ENCODE measurements at regions not wholly inside any gene's neighbourhood (a gene's known extent, or its start where the extent isn't known, plus 50 kb on each side); places are given as distances from the start of the nearest gene placed in this dataset.

DNA sequence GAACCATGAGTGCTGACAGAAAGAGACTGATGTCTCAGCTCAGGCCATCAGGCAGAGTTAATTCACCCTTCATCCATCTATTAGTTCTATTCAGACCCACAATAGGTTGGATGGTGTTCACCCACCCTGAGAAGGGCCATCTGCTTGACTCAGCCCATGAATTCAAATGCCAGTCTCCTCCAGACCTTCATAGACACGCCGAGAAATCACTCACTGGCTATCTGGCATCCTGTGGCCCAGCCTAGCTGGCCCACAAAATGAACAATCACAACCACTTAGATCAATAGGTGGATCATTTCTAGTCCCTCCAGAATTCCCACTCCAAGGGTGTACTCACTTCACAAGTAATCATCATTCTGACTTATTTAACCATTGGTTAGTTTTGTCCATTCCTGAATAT is 58.2 kb downstream of the MYEOV start:
- no peak overlapping the region for H2BK20ac ChIP-seq (ENCODE audit: low read length)
- H3K4me1 ChIP-seq (replicated peaks in 1 of 4; ENCODE audit: control insufficient read depth in 3 of 4, insufficient read depth in 4 of 4, low read length in 3 of 4), result peaks cover 0 to 3% (median 0%) of the 10 kb centered on the region in 4 experiments; a peak in 1 of 7 replicates
- H2AK5ac ChIP-seq (ENCODE audit: low read depth, low read length), result no peak overlapping the region; the same call in 1 of the 2 replicates
- no peak overlapping the region for H3K4ac ChIP-seq (replicated peaks; ENCODE audit: insufficient read length, low read depth, low read length)
- H3K14ac ChIP-seq (ENCODE audit: insufficient read length), result no peak overlapping the region
- no peak overlapping the region for H2BK15ac ChIP-seq (ENCODE audit: low read length)
- TF ChIP-seq SIX5 (IDR thresholded peaks at IDR 0.05; ENCODE audit: low read depth, low read length), result no peak
- TF ChIP-seq YY1 (IDR thresholded peaks at IDR 0.05; ENCODE audit: low read depth, low read length), result no peak
- no peak for TF ChIP-seq EP300 (IDR thresholded peaks at IDR 0.05; ENCODE audit: borderline replicate concordance in 1 of 2, low read depth in 2 of 2, low read length in 2 of 2)
- TF ChIP-seq HDAC2 (IDR thresholded peaks at IDR 0.05; ENCODE audit: borderline replicate concordance in 1 of 2, low read depth in 2 of 2, low read length in 2 of 2), result no peak
- no peak for TF ChIP-seq NRF1 (IDR thresholded peaks at IDR 0.05; ENCODE audit: low read depth, low read length)
- TF ChIP-seq BCL11A (IDR thresholded peaks at IDR 0.05; ENCODE audit: low read depth in 2 of 2, low read length in 2 of 2), result no peak
- TF ChIP-seq RXRA (IDR thresholded peaks at IDR 0.05; ENCODE audit: insufficient read depth, low read depth, low read length), result no peak
- TF ChIP-seq JUND (IDR thresholded peaks at IDR 0.05; ENCODE audit: low read length), result no peak
- no peak for TF ChIP-seq POU5F1 (IDR thresholded peaks at IDR 0.05; ENCODE audit: low read depth, low read length)
- no peak overlapping the region for H3K56ac ChIP-seq (replicated peaks; ENCODE audit: insufficient read length, low read depth, low read length)
- H3K79me1 ChIP-seq (ENCODE audit: low read depth, low read length), result no peaks in the 10 kb centered on the region
- ChIA-PET POLR2A (ENCODE audit: partially characterized antibody) (no interaction called here), CTCF (ENCODE audit: partially characterized antibody) (interaction anchor here (0.8 to 1.1 kb wide), 3 partner anchors 10 to 221 kb away, joined by 3 to 6 read pairs (median 3); no protein-coding TSS in a partner anchor)
- no peak overlapping the region for H3K27ac ChIP-seq (ENCODE audit: low read depth, low read length)
- H3K9me3 ChIP-seq (ENCODE audit: insufficient read depth in 2 of 2, low read depth in 1 of 2, low read length in 1 of 2), result peaks cover 2 to 3% of the 10 kb centered on the region in 2 experiments; a peak in 1 of 4 replicates
- no peak overlapping the region for H3K4me2 ChIP-seq (ENCODE audit: insufficient read depth in 1 of 2, low read depth in 2 of 2, low read length in 2 of 2)
- H2BK120ac ChIP-seq (replicated peaks; ENCODE audit: low read depth, low read length), result no peak overlapping the region
- no peak overlapping the region for H3K9ac ChIP-seq (replicated peaks in 1 of 4; ENCODE audit: extremely low read depth in 1 of 4, low read depth in 3 of 4, low read length in 3 of 4)
- H3K23me2 ChIP-seq (ENCODE audit: low read depth, low read length), result no peaks in the 10 kb centered on the region; the same call in 1 of the 2 replicates
- no peak overlapping the region for H2AFZ ChIP-seq (ENCODE audit: low read length)
- no peak overlapping the region for H3K18ac ChIP-seq (ENCODE audit: extremely low read depth, low read length)
- no peak overlapping the region for H4K5ac ChIP-seq (ENCODE audit: insufficient read length, low read depth, low read length)
- no peaks in the 10 kb centered on the region for H3K79me2 ChIP-seq (ENCODE audit: control insufficient read depth in 1 of 2, insufficient read depth in 2 of 2, low read length in 2 of 2)
- no peak for FAIRE-seq
- 100% methylated on average over 2 of the region's 2 CpGs; no CpG with 5 or more reads in 1 of the 2 experiments for WGBS, 2 experiments (ENCODE audit: extremely low coverage in 1 of 2, insufficient coverage in 1 of 2, insufficient read length in 1 of 2, insufficient replicate concordance in 2 of 2, low coverage in 1 of 2, low lambda C conversion rate in 2 of 2, missing lambda C conversion rate in 1 of 2)
- H4K91ac ChIP-seq (replicated peaks; ENCODE audit: insufficient read length, low read length), result no peak overlapping the region
- no peak overlapping the region for H3K23ac ChIP-seq (ENCODE audit: insufficient read length)
- no peak overlapping the region for H2BK5ac ChIP-seq (ENCODE audit: low read depth, low read length)
- no peaks in the 10 kb centered on the region for H3K36me3 ChIP-seq (ENCODE audit: control insufficient read depth in 2 of 4, insufficient read depth in 4 of 4, low read length in 3 of 4)
- no peak overlapping the region for H4K8ac ChIP-seq (ENCODE audit: extremely low read depth, insufficient read depth, low read length)
- no peak overlapping the region for H2BK12ac ChIP-seq (ENCODE audit: low read depth, low read length)
- no peak overlapping the region for H3K4me3 ChIP-seq (ENCODE audit: extremely low read depth in 1 of 4, insufficient read depth in 2 of 4, low read depth in 3 of 4, low read length in 4 of 4)
- no peaks in the 10 kb centered on the region for H3K27me3 ChIP-seq (replicated peaks in 1 of 4; ENCODE audit: control insufficient read depth in 3 of 4, extremely low read depth in 1 of 4, insufficient read depth in 3 of 4, low read length in 3 of 4)
- DNase-seq (ENCODE audit: low read depth in 1 of 2, low spot score in 2 of 2), result no peak
- no peaks in the 10 kb centered on the region for H4K20me1 ChIP-seq (replicated peaks in 1 of 2; ENCODE audit: control insufficient read depth in 1 of 2, insufficient read depth in 2 of 2, low read length in 2 of 2)

All from H1 (cell line).